ENCODE measurements at regions not wholly inside any gene's neighbourhood (a gene's known extent, or its start where the extent isn't known, plus 50 kb on each side); places are given as distances from the start of the nearest gene placed in this dataset.

GRCh38 chr2:58913082-58913726 lies 672.1 kb upstream of the FANCL start:
- no peak for DNase-seq (ENCODE audit: low read depth in 2 of 2)

GRCh38 chr2:58911877-58912276 lies 670.8 kb upstream of the FANCL start:
- no peak for DNase-seq (ENCODE audit: low read depth in 2 of 2)

GRCh38 chr2:58908501-58909154 lies 667.5 kb upstream of the FANCL start:
- DNase-seq (ENCODE audit: low read depth in 2 of 2) = no peak

- DNase-seq (ENCODE audit: low read depth in 2 of 2) = no peak
Observed at GRCh38 chr2:58907644-58908043, 666.5 kb upstream of the FANCL start.

GRCh38 chr2:58906081-58906645 lies 665.0 kb upstream of the FANCL start:
- DNase-seq (ENCODE audit: low read depth in 2 of 2) = no peak

GRCh38 chr2:58904095-58904494 lies 663.0 kb upstream of the FANCL start:
- DNase-seq (ENCODE audit: low read depth in 2 of 2) = no peak

GRCh38 chr2:58903427-58903826 lies 662.3 kb upstream of the FANCL start:
- no peak for DNase-seq (ENCODE audit: low read depth in 2 of 2)

- DNase-seq (ENCODE audit: low read depth in 2 of 2) = no peak
Observed at GRCh38 chr2:58900246-58901027, 659.3 kb upstream of the FANCL start.

- DNase-seq (ENCODE audit: low read depth in 2 of 2) = peak; percentile 51
Observed at GRCh38 chr2:58899692-58900091, 658.6 kb upstream of the FANCL start.

GRCh38 chr2:58896638-58897037 lies 655.5 kb upstream of the FANCL start:
- peak; percentile 82 to 83 for DNase-seq (ENCODE audit: low read depth in 2 of 2)

GRCh38 chr2:58895857-58896256 lies 654.7 kb upstream of the FANCL start:
- no peak for DNase-seq (ENCODE audit: low read depth in 2 of 2)

- no peak for DNase-seq (ENCODE audit: low read depth in 2 of 2)
Observed at GRCh38 chr2:58893656-58894351, 652.7 kb upstream of the FANCL start.

GRCh38 chr2:58891828-58892377 lies 650.8 kb upstream of the FANCL start:
- no peak for DNase-seq (ENCODE audit: low read depth in 2 of 2)

- no peak for DNase-seq (ENCODE audit: low read depth in 2 of 2)
Observed at GRCh38 chr2:58890865-58891525, 649.9 kb upstream of the FANCL start.

- peak; percentile 20 to 28 for DNase-seq (ENCODE audit: low read depth in 2 of 2)
Observed at GRCh38 chr2:58886009-58886408, 644.9 kb upstream of the FANCL start.

- no peak for DNase-seq (ENCODE audit: low read depth in 2 of 2)
Observed at GRCh38 chr2:58879834-58880233, 638.7 kb upstream of the FANCL start.

- no peak for DNase-seq (ENCODE audit: low read depth in 2 of 2)
Observed at GRCh38 chr2:58878778-58879177, 637.7 kb upstream of the FANCL start.

- no peak for DNase-seq (ENCODE audit: low read depth in 2 of 2)
Observed at GRCh38 chr2:58876126-58876525, 635.0 kb upstream of the FANCL start.

GRCh38 chr2:58875436-58875835 lies 634.3 kb upstream of the FANCL start:
- no peak for DNase-seq (ENCODE audit: low read depth in 2 of 2)

- no peak for DNase-seq (ENCODE audit: low read depth in 2 of 2)
Observed at GRCh38 chr2:58871469-58872142, 630.5 kb upstream of the FANCL start.

- DNase-seq (ENCODE audit: low read depth in 2 of 2) = no peak
Observed at GRCh38 chr2:58870704-58871103, 629.6 kb upstream of the FANCL start.

Data from fibroblast of skin of left quadriceps (primary cell).